ENCODE measurements at regions not wholly inside any gene's neighbourhood (a gene's known extent, or its start where the extent isn't known, plus 50 kb on each side); places are given as distances from the start of the nearest gene placed in this dataset.
"Not testable (repeated sequence)": the region's sequence is repeated elsewhere in the genome, so short reads cannot be mapped to it uniquely, and the experiment has no call there.

GRCh38 chr7:4468320-4469102, 213.6 kb upstream of the FOXK1 start:
- H3K4me1 ChIP-seq, result no peaks in the 10 kb centered on the region
- WGBS, 2 donors, result 76 to 88% methylated on average over 4 to 5 of the region's 5 CpGs
- no peak for TF ChIP-seq POLR2A (IDR thresholded peaks at IDR 0.05)
- no peak for TF ChIP-seq CTCF (IDR thresholded peaks at IDR 0.05)
- H3K27me3 ChIP-seq, result peaks cover 0 to 22% (median 0%) of the 10 kb centered on the region in 4 donors
- intact Hi-C loops (cut with DNase I), result no loop called here
- no peaks in the 10 kb centered on the region for H3K9me3 ChIP-seq
- DNase-seq, result no peak
- no peaks in the 10 kb centered on the region for H3K36me3 ChIP-seq
- no peak overlapping the region for H3K27ac ChIP-seq
- no peak overlapping the region for H3K4me3 ChIP-seq

GRCh38 chr7:4470246-4470645, 211.8 kb upstream of the FOXK1 start:
- Histone ChIP-seq H3K36me3 (no peaks in the 10 kb centered on the region), H3K4me3 (no peak overlapping the region), H3K4me1 (no peaks in the 10 kb centered on the region), H3K9me3 (no peaks in the 10 kb centered on the region), H3K27ac (no peak overlapping the region), H3K27me3 (peaks cover 0 to 22% (median 0%) of the 10 kb centered on the region in 4 donors)
- DNase-seq, result no peak
- intact Hi-C loops (cut with DNase I), result no loop called here
- WGBS, 2 donors, result 71 to 73% methylated on average over 4 of the region's 7 CpGs
- no peak for TF ChIP-seq CTCF (IDR thresholded peaks at IDR 0.05)

- no peak for DNase-seq
- H3K27ac ChIP-seq, result no peak overlapping the region
- H3K36me3 ChIP-seq, result no peaks in the 10 kb centered on the region
- TF ChIP-seq POLR2A (IDR thresholded peaks at IDR 0.05) (no peak), CTCF (IDR thresholded peaks at IDR 0.05) (no peak)
- peaks cover 0 to 18% (median 0%) of the 10 kb centered on the region in 4 donors for H3K27me3 ChIP-seq
- no peaks in the 10 kb centered on the region for H3K9me3 ChIP-seq
- H3K4me1 ChIP-seq, result no peaks in the 10 kb centered on the region
- 64 to 65% methylated on average over 6 to 8 of the region's 12 CpGs for WGBS, 2 donors
- H3K4me3 ChIP-seq, result no peak overlapping the region
- intact Hi-C loops (cut with DNase I), result no loop called here
Observed at GRCh38 chr7:4472728-4473127, 209.4 kb upstream of the FOXK1 start.

GRCh38 chr7:4479367-4480039, 202.6 kb upstream of the FOXK1 start:
- Histone ChIP-seq H3K27ac (no peak overlapping the region), H3K27me3 (peaks cover 0 to 13% (median 0%) of the 10 kb centered on the region in 4 donors), H3K4me1 (no peaks in the 10 kb centered on the region), H3K4me3 (no peak overlapping the region), H3K9me3 (peaks cover 0 to 12% (median 12%) of the 10 kb centered on the region in 3 donors), H3K36me3 (no peaks in the 10 kb centered on the region)
- TF ChIP-seq CTCF (IDR thresholded peaks at IDR 0.05), result peak in 5 of 6 experiments; percentile 30 to 68 (median 44)
- no peak for TF ChIP-seq POLR2A (IDR thresholded peaks at IDR 0.05)
- intact Hi-C loops (cut with DNase I), result no loop called here
- 49 to 51% methylated on average over 11 to 12 of the region's 12 CpGs for WGBS, 2 donors
- DNase-seq, result no peak

- WGBS, 2 donors, result 83 to 92% methylated on average over 4 to 9 of the region's 11 CpGs
- DNase-seq; H3K27ac ChIP-seq; H3K4me1 ChIP-seq; H3K4me3 ChIP-seq; intact Hi-C loops (cut with DNase I); H3K36me3 ChIP-seq: not testable (repeated sequence)
- H3K9me3 ChIP-seq, result peaks cover 0 to 12% (median 12%) of the 10 kb centered on the region in 3 donors
- H3K27me3 ChIP-seq, result peaks cover 0 to 19% (median 0%) of the 10 kb centered on the region in 4 donors
Observed at GRCh38 chr7:4480131-4480530, 202.0 kb upstream of the FOXK1 start.

Data from esophagus squamous epithelium (tissue), 5 donors.